ENCODE measurements at regions not wholly inside any gene's neighbourhood (a gene's known extent, or its start where the extent isn't known, plus 50 kb on each side); places are given as distances from the start of the nearest gene placed in this dataset.

DNA sequence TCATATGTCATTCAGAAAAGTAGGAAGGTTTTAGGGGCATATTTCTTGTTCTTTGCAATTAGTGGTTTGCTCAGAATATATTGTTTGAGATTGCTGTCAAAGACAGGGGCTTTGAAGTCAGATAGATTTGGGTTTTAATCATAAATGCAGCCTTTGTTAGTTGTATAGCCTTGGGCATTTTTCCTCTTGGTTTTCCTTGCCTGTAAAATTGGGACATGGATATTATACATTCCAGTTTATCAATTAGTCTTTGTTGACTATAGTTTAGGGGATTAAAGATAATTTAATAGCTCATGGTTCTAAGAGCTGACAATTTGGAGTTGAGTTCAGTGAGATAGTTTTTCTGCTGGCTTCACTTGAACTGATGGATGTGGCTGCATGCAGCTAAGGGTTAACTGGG lies 88.9 kb downstream of the DMAC1 start:
- TF ChIP-seq POLR2AphosphoS5 (IDR thresholded peaks at IDR 0.05) (no peak), CTCF (IDR thresholded peaks at IDR 0.05) (no peak), POLR2A (IDR thresholded peaks at IDR 0.05) (no peak), EP300 (IDR thresholded peaks at IDR 0.05) (no peak)
- no peaks in the 10 kb centered on the region for H3K4me1 ChIP-seq
- H3K27me3 ChIP-seq, result no peaks in the 10 kb centered on the region
- H3K4me3 ChIP-seq, result no peak overlapping the region
- H3K9me3 ChIP-seq, result no peaks in the 10 kb centered on the region
- DNase-seq, result no peak
- no peak overlapping the region for H3K27ac ChIP-seq
- H3K36me3 ChIP-seq, result no peaks in the 10 kb centered on the region
- ATAC-seq (ENCODE audit: low FRiP score in 2 of 2), result no peak

GRCh38 chr9:7707934-7708333 lies 91.6 kb downstream of the DMAC1 start:
- 91 to 93% methylated on average over 4 of the region's 4 CpGs for whole genome bisulfite sequencing, 2 donors

GRCh38 chr9:7704543-7704942 lies 95.0 kb downstream of the DMAC1 start:
- TF ChIP-seq EP300 (IDR thresholded peaks at IDR 0.05) (no peak), POLR2A (IDR thresholded peaks at IDR 0.05) (no peak), CTCF (IDR thresholded peaks at IDR 0.05) (no peak), POLR2AphosphoS5 (IDR thresholded peaks at IDR 0.05) (no peak)
- H3K4me1 ChIP-seq, result no peaks in the 10 kb centered on the region

More at GRCh38 chr9:7707934-7708333, 91.6 kb downstream of the DMAC1 start:
- no peak for ATAC-seq (ENCODE audit: low FRiP score in 2 of 2)
- H3K4me3 ChIP-seq, result no peak overlapping the region
- H3K27me3 ChIP-seq, result no peaks in the 10 kb centered on the region
- TF ChIP-seq CTCF (IDR thresholded peaks at IDR 0.05), result no peak
- TF ChIP-seq POLR2A (IDR thresholded peaks at IDR 0.05), result no peak
- no peak for TF ChIP-seq POLR2AphosphoS5 (IDR thresholded peaks at IDR 0.05)
- no peak for TF ChIP-seq EP300 (IDR thresholded peaks at IDR 0.05)
- no peaks in the 10 kb centered on the region for H3K36me3 ChIP-seq
- H3K27ac ChIP-seq, result no peak overlapping the region
- no peak for DNase-seq
- no peaks in the 10 kb centered on the region for H3K4me1 ChIP-seq
- H3K9me3 ChIP-seq, result no peaks in the 10 kb centered on the region

GRCh38 chr9:7691909-7692308 lies 107.7 kb downstream of the DMAC1 start:
- WGBS, 2 donors, result 55 to 73% methylated on average over 2 of the region's 2 CpGs
- no peak for TF ChIP-seq EP300 (IDR thresholded peaks at IDR 0.05)
- no peak for TF ChIP-seq POLR2AphosphoS5 (IDR thresholded peaks at IDR 0.05)
- TF ChIP-seq CTCF (IDR thresholded peaks at IDR 0.05), result no peak
- no peak overlapping the region for H3K4me3 ChIP-seq
- no peaks in the 10 kb centered on the region for H3K9me3 ChIP-seq
- H3K4me1 ChIP-seq, result no peaks in the 10 kb centered on the region
- DNase-seq (no peak), ATAC-seq (ENCODE audit: low FRiP score in 2 of 2) (no peak)
- H3K27me3 ChIP-seq, result no peaks in the 10 kb centered on the region
- no peaks in the 10 kb centered on the region for H3K36me3 ChIP-seq
- H3K27ac ChIP-seq, result no peak overlapping the region

More at GRCh38 chr9:7704543-7704942, 95.0 kb downstream of the DMAC1 start:
- ATAC-seq (ENCODE audit: low FRiP score in 2 of 2) (no peak), DNase-seq (no peak)
- no peak overlapping the region for H3K4me3 ChIP-seq
- H3K27me3 ChIP-seq, result no peaks in the 10 kb centered on the region
- H3K27ac ChIP-seq, result no peak overlapping the region
- no peaks in the 10 kb centered on the region for H3K9me3 ChIP-seq
- H3K36me3 ChIP-seq, result no peaks in the 10 kb centered on the region
- 58% methylated on average over 1 of the region's 1 CpG for WGBS, 2 donors

GRCh38 chr9:7690014-7690413 lies 109.6 kb downstream of the DMAC1 start:
- Histone ChIP-seq H3K4me3 (no peak overlapping the region), H3K27me3 (no peaks in the 10 kb centered on the region), H3K27ac (no peak overlapping the region), H3K4me1 (no peaks in the 10 kb centered on the region), H3K9me3 (no peaks in the 10 kb centered on the region), H3K36me3 (no peaks in the 10 kb centered on the region)
- TF ChIP-seq POLR2A (IDR thresholded peaks at IDR 0.05) (no peak), POLR2AphosphoS5 (IDR thresholded peaks at IDR 0.05) (no peak), EP300 (IDR thresholded peaks at IDR 0.05) (no peak), CTCF (IDR thresholded peaks at IDR 0.05) (no peak)
- DNase-seq (no peak), ATAC-seq (ENCODE audit: low FRiP score in 2 of 2) (no peak)
